GM23338 (cell line): ENCODE measurements at regions not wholly inside any gene's neighbourhood (a gene's known extent, or its start where the extent isn't known, plus 50 kb on each side); places are given as distances from the start of the nearest gene placed in this dataset.

ENCODE experiments used
- ATAC-seq: fragments of 200-7000 bp; cut with Tn5 transposase; 3 replicates; pipeline ENCODE4 v1.9.1; 2020
- DNase-seq: peaks from one replicate; pipeline ENCODE4 v3.0.0-alpha.2; 2015; ENCODE audit warnings: low spot score
- H2AFZ ChIP-seq: fragments of 200-600 bp; sonication (generic); 2 replicates; pipeline ENCODE4 v1.8.0; 2016; ENCODE audit warnings: antibody characterized with exemption, mild to moderate bottlenecking, moderate library complexity
- H3F3A ChIP-seq: fragments of 200-600 bp; sonication (generic); replicated peaks from 2 replicates; pipeline ENCODE4 v1.8.0; 2017; ENCODE audit warnings: antibody characterized with exemption, mixed run types, low read depth
- H3K27ac ChIP-seq: fragments of 200-600 bp; sonication (generic); 2 replicates; pipeline ENCODE4 v1.6.1; 2016; ENCODE audit warnings: low read depth
- H3K27me3 ChIP-seq: fragments of 200-600 bp; sonication (generic); 2 replicates; pipeline ENCODE4 v1.8.0; 2016; ENCODE audit warnings: mild to moderate bottlenecking, mixed run types, moderate library complexity; ENCODE audit not compliant: insufficient read depth
- H3K36me3 ChIP-seq: fragments of 200-600 bp; sonication (generic); 2 replicates; pipeline ENCODE4 v1.8.0; 2016; ENCODE audit warnings: mild to moderate bottlenecking; ENCODE audit not compliant: insufficient read depth
- H3K4me1 ChIP-seq: fragments of 200-600 bp; sonication (generic); 2 replicates; pipeline ENCODE4 v1.8.0; 2016; ENCODE audit warnings: mild to moderate bottlenecking, moderate library complexity; ENCODE audit not compliant: insufficient read depth
- H3K4me2 ChIP-seq: fragments of 200-600 bp; sonication (generic); 2 replicates; pipeline ENCODE4 v1.7.1; 2017; ENCODE audit warnings: mixed run types
- H3K4me3 ChIP-seq: fragments of 200-600 bp; sonication (generic); 2 replicates; pipeline ENCODE4 v1.6.1; 2016; ENCODE audit warnings: mixed run types
- H3K79me2 ChIP-seq: fragments of 200-600 bp; sonication (generic); replicated peaks from 2 replicates; pipeline ENCODE4 v1.8.0; 2017; ENCODE audit warnings: mild to moderate bottlenecking; ENCODE audit not compliant: insufficient read depth
- H3K9me2 ChIP-seq: fragments of 200-600 bp; sonication (generic); 2 replicates; pipeline ENCODE4 v1.8.0; 2017; ENCODE audit not compliant: insufficient read depth
- H4K20me1 ChIP-seq: fragments of 200-600 bp; sonication (generic); replicated peaks from 2 replicates; pipeline ENCODE4 v1.8.0; 2017; ENCODE audit warnings: mild to moderate bottlenecking; ENCODE audit not compliant: insufficient read depth
- H3K27ac Mint-ChIP-seq: 2 replicates; pipeline ENCODE4 v1.8.0; 2020; ENCODE audit warnings: inconsistent platforms, mild to moderate bottlenecking, moderate library complexity, mixed read lengths
- H3K27me3 Mint-ChIP-seq: 3 replicates; pipeline ENCODE4 v1.8.0; 2022; ENCODE audit warnings: low read depth, mild to moderate bottlenecking, moderate library complexity, mixed read lengths, inconsistent platforms; ENCODE audit not compliant: insufficient read depth, poor library complexity
- H3K36me3 Mint-ChIP-seq: 3 replicates; pipeline ENCODE4 v1.8.0; 2021; ENCODE audit warnings: low read depth, mild to moderate bottlenecking, inconsistent platforms, moderate library complexity, mixed read lengths
- H3K4me1 Mint-ChIP-seq: 3 replicates; pipeline ENCODE4 v1.8.0; 2020; ENCODE audit warnings: mild to moderate bottlenecking, inconsistent platforms, mixed read lengths
- H3K4me3 Mint-ChIP-seq: 3 replicates; pipeline ENCODE4 v1.8.0; 2021; ENCODE audit warnings: moderate library complexity, mild to moderate bottlenecking, inconsistent platforms, mixed read lengths
- H3K9me3 Mint-ChIP-seq: 3 replicates; pipeline ENCODE4 v1.8.0; 2020; ENCODE audit warnings: moderate library complexity, mild to moderate bottlenecking, inconsistent platforms, mixed read lengths
- CREB1 ChIP-seq: fragments of 250-450 bp; sonication (Bioruptor Pico); IDR thresholded peaks from 2 replicates; pipeline ENCODE4 v1.5.0; 2020; ENCODE audit warnings: low read depth, mild to moderate bottlenecking, moderate library complexity
- EZH2 ChIP-seq: fragments of 200-600 bp; sonication (generic); IDR thresholded peaks from one replicate; pipeline ENCODE4 v1.8.0; 2017; ENCODE audit warnings: antibody characterized with exemption, mild to moderate bottlenecking, low read depth; ENCODE audit not compliant: unreplicated experiment
- EZH2phosphoT487 ChIP-seq: fragments of 200-600 bp; sonication (generic); IDR thresholded peaks from one replicate; pipeline ENCODE4 v1.8.1; 2018; ENCODE audit warnings: antibody characterized with exemption; ENCODE audit not compliant: unreplicated experiment
- NANOG ChIP-seq: IDR thresholded peaks from 2 replicates; pipeline ENCODE4 v1.6.1; 2016; ENCODE audit warnings: antibody characterized with exemption, borderline replicate concordance
- STAT1 ChIP-seq: IDR thresholded peaks from one replicate; pipeline ENCODE4 v1.6.1; 2016; ENCODE audit warnings: antibody characterized with exemption; ENCODE audit not compliant: unreplicated experiment
- ZNF331 ChIP-seq: fragments of 250-450 bp; sonication (Bioruptor Pico); IDR thresholded peaks from 2 replicates; pipeline ENCODE4 v1.5.0; 2020; ENCODE audit warnings: low read depth, mild to moderate bottlenecking, moderate library complexity
- TF ChIP-seq, protein P1 (sequence below): IDR thresholded peaks from 2 replicates; pipeline ENCODE4 v1.6.1; 2016; ENCODE audit warnings: antibody characterized with exemption
- TF ChIP-seq, protein P2 (sequence below), 2 experiments: fragments of 200-600 bp in 1 of 2; sonication (generic) in 1 of 2; conservative IDR thresholded peaks; 2 replicates each; pipeline versions ENCODE4 v1.5.1 to v1.6.1; 2016 to 2017; ENCODE audit warnings: antibody characterized with exemption in 2 of 2, low read depth in 2 of 2, mild to moderate bottlenecking in 2 of 2, moderate library complexity in 1 of 2
- TF ChIP-seq, protein P3 (sequence below): IDR thresholded peaks from one replicate; pipeline ENCODE4 v1.6.1; 2018; ENCODE audit warnings: antibody characterized with exemption; ENCODE audit not compliant: unreplicated experiment
- TF ChIP-seq, protein P4 (sequence below): fragments of 250-450 bp; sonication (Bioruptor Pico); IDR thresholded peaks from 2 replicates; pipeline ENCODE4 v1.5.0; 2020; ENCODE audit warnings: mild to moderate bottlenecking, moderate library complexity

DNA sequence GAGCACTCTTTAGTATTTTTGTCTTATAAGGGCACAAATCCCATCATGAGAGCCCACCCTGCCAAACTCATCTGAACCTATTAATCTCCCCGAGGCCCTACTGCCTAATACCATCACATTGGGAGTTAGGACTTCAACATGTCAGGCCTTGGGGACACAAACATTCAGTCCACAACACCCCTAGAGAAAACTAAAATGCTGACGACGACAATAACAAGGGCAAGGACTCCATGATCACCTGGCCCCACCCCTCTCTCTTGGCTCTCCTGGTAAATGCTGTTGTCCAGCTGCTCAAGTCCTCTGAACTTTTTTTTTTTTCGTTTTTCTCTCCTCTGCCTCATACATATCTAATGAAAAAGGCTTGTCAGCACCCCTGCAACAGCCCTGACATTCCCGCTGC lies 118.8 kb upstream of the MKI67 start (continued):
- TF ChIP-seq ZNF331 (CRISPR knock-in tag) (no peak), EZH2phosphoT487 (no peak), NANOG (no peak)
- TF ChIP-seq, protein P1, sequence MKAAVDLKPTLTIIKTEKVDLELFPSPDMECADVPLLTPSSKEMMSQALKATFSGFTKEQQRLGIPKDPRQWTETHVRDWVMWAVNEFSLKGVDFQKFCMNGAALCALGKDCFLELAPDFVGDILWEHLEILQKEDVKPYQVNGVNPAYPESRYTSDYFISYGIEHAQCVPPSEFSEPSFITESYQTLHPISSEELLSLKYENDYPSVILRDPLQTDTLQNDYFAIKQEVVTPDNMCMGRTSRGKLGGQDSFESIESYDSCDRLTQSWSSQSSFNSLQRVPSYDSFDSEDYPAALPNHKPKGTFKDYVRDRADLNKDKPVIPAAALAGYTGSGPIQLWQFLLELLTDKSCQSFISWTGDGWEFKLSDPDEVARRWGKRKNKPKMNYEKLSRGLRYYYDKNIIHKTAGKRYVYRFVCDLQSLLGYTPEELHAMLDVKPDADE, result no peak
- TF ChIP-seq, protein P2, sequence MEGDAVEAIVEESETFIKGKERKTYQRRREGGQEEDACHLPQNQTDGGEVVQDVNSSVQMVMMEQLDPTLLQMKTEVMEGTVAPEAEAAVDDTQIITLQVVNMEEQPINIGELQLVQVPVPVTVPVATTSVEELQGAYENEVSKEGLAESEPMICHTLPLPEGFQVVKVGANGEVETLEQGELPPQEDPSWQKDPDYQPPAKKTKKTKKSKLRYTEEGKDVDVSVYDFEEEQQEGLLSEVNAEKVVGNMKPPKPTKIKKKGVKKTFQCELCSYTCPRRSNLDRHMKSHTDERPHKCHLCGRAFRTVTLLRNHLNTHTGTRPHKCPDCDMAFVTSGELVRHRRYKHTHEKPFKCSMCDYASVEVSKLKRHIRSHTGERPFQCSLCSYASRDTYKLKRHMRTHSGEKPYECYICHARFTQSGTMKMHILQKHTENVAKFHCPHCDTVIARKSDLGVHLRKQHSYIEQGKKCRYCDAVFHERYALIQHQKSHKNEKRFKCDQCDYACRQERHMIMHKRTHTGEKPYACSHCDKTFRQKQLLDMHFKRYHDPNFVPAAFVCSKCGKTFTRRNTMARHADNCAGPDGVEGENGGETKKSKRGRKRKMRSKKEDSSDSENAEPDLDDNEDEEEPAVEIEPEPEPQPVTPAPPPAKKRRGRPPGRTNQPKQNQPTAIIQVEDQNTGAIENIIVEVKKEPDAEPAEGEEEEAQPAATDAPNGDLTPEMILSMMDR (conservative IDR thresholded peaks at IDR 0.05; ENCODE audit: low read depth in 2 of 2), result no peak
- TF ChIP-seq, protein P3, sequence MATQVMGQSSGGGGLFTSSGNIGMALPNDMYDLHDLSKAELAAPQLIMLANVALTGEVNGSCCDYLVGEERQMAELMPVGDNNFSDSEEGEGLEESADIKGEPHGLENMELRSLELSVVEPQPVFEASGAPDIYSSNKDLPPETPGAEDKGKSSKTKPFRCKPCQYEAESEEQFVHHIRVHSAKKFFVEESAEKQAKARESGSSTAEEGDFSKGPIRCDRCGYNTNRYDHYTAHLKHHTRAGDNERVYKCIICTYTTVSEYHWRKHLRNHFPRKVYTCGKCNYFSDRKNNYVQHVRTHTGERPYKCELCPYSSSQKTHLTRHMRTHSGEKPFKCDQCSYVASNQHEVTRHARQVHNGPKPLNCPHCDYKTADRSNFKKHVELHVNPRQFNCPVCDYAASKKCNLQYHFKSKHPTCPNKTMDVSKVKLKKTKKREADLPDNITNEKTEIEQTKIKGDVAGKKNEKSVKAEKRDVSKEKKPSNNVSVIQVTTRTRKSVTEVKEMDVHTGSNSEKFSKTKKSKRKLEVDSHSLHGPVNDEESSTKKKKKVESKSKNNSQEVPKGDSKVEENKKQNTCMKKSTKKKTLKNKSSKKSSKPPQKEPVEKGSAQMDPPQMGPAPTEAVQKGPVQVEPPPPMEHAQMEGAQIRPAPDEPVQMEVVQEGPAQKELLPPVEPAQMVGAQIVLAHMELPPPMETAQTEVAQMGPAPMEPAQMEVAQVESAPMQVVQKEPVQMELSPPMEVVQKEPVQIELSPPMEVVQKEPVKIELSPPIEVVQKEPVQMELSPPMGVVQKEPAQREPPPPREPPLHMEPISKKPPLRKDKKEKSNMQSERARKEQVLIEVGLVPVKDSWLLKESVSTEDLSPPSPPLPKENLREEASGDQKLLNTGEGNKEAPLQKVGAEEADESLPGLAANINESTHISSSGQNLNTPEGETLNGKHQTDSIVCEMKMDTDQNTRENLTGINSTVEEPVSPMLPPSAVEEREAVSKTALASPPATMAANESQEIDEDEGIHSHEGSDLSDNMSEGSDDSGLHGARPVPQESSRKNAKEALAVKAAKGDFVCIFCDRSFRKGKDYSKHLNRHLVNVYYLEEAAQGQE, result no peak

DNA sequence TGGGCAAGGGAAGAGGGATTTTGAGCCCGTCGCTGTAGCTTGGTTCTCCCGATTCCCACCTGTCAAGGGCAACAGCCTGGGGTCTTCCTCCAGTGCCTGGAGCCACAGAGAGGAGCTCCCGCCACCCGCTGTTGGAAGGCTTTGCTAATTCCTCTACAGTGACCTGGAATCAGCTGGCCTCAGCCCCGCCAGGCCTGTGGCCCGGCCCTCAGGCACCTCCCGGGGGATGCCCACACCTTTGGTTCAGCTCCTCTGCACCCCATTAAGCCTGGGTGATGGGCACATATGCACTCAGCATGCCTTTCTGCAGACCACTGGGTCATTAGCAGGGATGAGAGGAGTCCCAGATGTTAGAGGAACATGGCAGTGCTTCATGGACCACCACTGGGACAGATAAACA lies 121.4 kb upstream of the MKI67 start:
- H3K36me3 ChIP-seq, result no peaks in the 10 kb centered on the region
- no peak overlapping the region for H2AFZ ChIP-seq
- no peak overlapping the region for H3K4me3 ChIP-seq
- no peaks in the 10 kb centered on the region for H3K4me1 ChIP-seq
- H3F3A ChIP-seq, result no peaks in the 10 kb centered on the region
- no peaks in the 10 kb centered on the region for H3K27me3 ChIP-seq
- no peaks in the 10 kb centered on the region for H3K36me3 Mint-ChIP-seq
- H3K9me2 ChIP-seq, result peaks cover 5% of the 10 kb centered on the region; the same call in 1 of the 2 replicates
- DNase-seq (no peak), ATAC-seq (no peak)
- no peak overlapping the region for H3K4me2 ChIP-seq
- no peak overlapping the region for H3K4me3 Mint-ChIP-seq
- H4K20me1 ChIP-seq, result no peaks in the 10 kb centered on the region
- H3K9me3 Mint-ChIP-seq, result peaks cover 4% of the 10 kb centered on the region; the same call in 1 of the 3 replicates
- H3K79me2 ChIP-seq, result no peaks in the 10 kb centered on the region
- peaks cover 1% of the 10 kb centered on the region for H3K27me3 Mint-ChIP-seq
- no peak overlapping the region for H3K27ac Mint-ChIP-seq
- H3K4me1 Mint-ChIP-seq, result peaks cover 3% of the 10 kb centered on the region; the same call in 1 of the 3 replicates
- H3K27ac ChIP-seq, result no peak overlapping the region
- TF ChIP-seq, protein P1, result no peak
- TF ChIP-seq NANOG (no peak), CREB1 (CRISPR knock-in tag) (no peak), STAT1 (no peak), EZH2 (no peak)
- TF ChIP-seq, protein P4, sequence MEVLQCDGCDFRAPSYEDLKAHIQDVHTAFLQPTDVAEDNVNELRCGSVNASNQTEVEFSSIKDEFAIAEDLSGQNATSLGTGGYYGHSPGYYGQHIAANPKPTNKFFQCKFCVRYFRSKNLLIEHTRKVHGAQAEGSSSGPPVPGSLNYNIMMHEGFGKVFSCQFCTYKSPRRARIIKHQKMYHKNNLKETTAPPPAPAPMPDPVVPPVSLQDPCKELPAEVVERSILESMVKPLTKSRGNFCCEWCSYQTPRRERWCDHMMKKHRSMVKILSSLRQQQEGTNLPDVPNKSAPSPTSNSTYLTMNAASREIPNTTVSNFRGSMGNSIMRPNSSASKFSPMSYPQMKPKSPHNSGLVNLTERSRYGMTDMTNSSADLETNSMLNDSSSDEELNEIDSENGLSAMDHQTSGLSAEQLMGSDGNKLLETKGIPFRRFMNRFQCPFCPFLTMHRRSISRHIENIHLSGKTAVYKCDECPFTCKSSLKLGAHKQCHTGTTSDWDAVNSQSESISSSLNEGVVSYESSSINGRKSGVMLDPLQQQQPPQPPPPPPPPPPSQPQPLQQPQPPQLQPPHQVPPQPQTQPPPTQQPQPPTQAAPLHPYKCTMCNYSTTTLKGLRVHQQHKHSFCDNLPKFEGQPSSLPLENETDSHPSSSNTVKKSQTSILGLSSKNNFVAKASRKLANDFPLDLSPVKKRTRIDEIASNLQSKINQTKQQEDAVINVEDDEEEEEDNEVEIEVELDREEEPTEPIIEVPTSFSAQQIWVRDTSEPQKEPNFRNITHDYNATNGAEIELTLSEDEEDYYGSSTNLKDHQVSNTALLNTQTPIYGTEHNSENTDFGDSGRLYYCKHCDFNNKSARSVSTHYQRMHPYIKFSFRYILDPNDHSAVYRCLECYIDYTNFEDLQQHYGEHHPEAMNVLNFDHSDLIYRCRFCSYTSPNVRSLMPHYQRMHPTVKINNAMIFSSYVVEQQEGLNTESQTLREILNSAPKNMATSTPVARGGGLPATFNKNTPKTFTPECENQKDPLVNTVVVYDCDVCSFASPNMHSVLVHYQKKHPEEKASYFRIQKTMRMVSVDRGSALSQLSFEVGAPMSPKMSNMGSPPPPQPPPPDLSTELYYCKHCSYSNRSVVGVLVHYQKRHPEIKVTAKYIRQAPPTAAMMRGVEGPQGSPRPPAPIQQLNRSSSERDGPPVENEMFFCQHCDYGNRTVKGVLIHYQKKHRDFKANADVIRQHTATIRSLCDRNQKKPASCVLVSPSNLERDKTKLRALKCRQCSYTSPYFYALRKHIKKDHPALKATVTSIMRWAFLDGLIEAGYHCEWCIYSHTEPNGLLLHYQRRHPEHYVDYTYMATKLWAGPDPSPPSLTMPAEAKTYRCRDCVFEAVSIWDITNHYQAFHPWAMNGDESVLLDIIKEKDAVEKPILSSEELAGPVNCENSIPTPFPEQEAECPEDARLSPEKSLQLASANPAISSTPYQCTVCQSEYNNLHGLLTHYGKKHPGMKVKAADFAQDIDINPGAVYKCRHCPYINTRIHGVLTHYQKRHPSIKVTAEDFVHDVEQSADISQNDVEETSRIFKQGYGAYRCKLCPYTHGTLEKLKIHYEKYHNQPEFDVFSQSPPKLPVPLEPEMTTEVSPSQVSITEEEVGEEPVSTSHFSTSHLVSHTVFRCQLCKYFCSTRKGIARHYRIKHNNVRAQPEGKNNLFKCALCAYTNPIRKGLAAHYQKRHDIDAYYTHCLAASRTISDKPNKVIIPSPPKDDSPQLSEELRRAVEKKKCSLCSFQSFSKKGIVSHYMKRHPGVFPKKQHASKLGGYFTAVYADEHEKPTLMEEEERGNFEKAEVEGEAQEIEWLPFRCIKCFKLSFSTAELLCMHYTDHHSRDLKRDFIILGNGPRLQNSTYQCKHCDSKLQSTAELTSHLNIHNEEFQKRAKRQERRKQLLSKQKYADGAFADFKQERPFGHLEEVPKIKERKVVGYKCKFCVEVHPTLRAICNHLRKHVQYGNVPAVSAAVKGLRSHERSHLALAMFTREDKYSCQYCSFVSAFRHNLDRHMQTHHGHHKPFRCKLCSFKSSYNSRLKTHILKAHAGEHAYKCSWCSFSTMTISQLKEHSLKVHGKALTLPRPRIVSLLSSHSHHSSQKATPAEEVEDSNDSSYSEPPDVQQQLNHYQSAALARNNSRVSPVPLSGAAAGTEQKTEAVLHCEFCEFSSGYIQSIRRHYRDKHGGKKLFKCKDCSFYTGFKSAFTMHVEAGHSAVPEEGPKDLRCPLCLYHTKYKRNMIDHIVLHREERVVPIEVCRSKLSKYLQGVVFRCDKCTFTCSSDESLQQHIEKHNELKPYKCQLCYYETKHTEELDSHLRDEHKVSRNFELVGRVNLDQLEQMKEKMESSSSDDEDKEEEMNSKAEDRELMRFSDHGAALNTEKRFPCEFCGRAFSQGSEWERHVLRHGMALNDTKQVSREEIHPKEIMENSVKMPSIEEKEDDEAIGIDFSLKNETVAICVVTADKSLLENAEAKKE, result no peak
